ENCODE measurements at regions not wholly inside any gene's neighbourhood (a gene's known extent, or its start where the extent isn't known, plus 50 kb on each side); places are given as distances from the start of the nearest gene placed in this dataset.

- TF ChIP-seq PBX2 (CRISPR knock-in tag; IDR thresholded peaks at IDR 0.05) = no peak
- no peak for TF ChIP-seq ZNF234 (CRISPR knock-in tag; conservative IDR thresholded peaks at IDR 0.05)
- TF ChIP-seq SALL1 (CRISPR knock-in tag; IDR thresholded peaks at IDR 0.05) = no peak
- TF ChIP-seq ZBTB42 (CRISPR knock-in tag; IDR thresholded peaks at IDR 0.05) = no peak
- no peak for TF ChIP-seq ZNF678 (CRISPR knock-in tag; IDR thresholded peaks at IDR 0.05)
- no peak for TF ChIP-seq EED (CRISPR knock-in tag; IDR thresholded peaks at IDR 0.05)
- TF ChIP-seq ZBTB46 (CRISPR knock-in tag; IDR thresholded peaks at IDR 0.05; ENCODE audit: borderline replicate concordance) = no peak
- no peak for TF ChIP-seq ZNF335 (CRISPR knock-in tag; IDR thresholded peaks at IDR 0.05)
- no peak for TF ChIP-seq ATF2 (CRISPR knock-in tag; IDR thresholded peaks at IDR 0.05)
- TF ChIP-seq ZNF17 (CRISPR knock-in tag; IDR thresholded peaks at IDR 0.05) = no peak
- TF ChIP-seq ZNF503 (CRISPR knock-in tag; IDR thresholded peaks at IDR 0.05) = no peak
- TF ChIP-seq BRCA1 (CRISPR knock-in tag; IDR thresholded peaks at IDR 0.05) = no peak
- no peak for TF ChIP-seq PAX8 (CRISPR knock-in tag; IDR thresholded peaks at IDR 0.05; ENCODE audit: borderline replicate concordance)
- TF ChIP-seq REXO4 (CRISPR knock-in tag; IDR thresholded peaks at IDR 0.05; ENCODE audit: borderline replicate concordance) = no peak
- no peak for TF ChIP-seq ARNTL (CRISPR knock-in tag; IDR thresholded peaks at IDR 0.05)
- no peak for TF ChIP-seq ZSCAN31 (CRISPR knock-in tag; IDR thresholded peaks at IDR 0.05; ENCODE audit: low read depth)
- no peak for TF ChIP-seq ZNF549 (CRISPR knock-in tag; IDR thresholded peaks at IDR 0.05)
- TF ChIP-seq XBP1 (CRISPR knock-in tag; IDR thresholded peaks at IDR 0.05) = no peak
- TF ChIP-seq ZFP90 (CRISPR knock-in tag; IDR thresholded peaks at IDR 0.05; ENCODE audit: borderline replicate concordance) = no peak
- no peak for TF ChIP-seq MTF1 (CRISPR knock-in tag; IDR thresholded peaks at IDR 0.05)
- H4K20me1 ChIP-seq (ENCODE audit: insufficient read depth, low read length) = no peaks in the 10 kb centered on the region; the same call in 1 of the 2 replicates
- H2AFZ ChIP-seq (ENCODE audit: low read length) = no peak overlapping the region
- H3K4me3 ChIP-seq (replicated peaks in 1 of 3; ENCODE audit: insufficient read depth in 1 of 3, low read depth in 2 of 3, low read length in 3 of 3) = no peak overlapping the region
- DNase-seq (ENCODE audit: low spot score) (no peak), ATAC-seq (no peak), FAIRE-seq (no peak)
- in situ Hi-C loops (cut with HindIII; ENCODE audit: extremely low pct_ligation_motif_present, low pct_unique_long_range_greater_than_20kb) (no loop called here), intact Hi-C loops (cut with micrococcal nuclease; ENCODE audit: unreplicated experiment) (no loop called here)
- 55% methylated on average over 7 of the region's 7 CpGs for WGBS (ENCODE audit: low lambda C conversion rate)
- H3K4me1 ChIP-seq (ENCODE audit: insufficient read depth, low read length) = no peaks in the 10 kb centered on the region
- H3K27me3 ChIP-seq (ENCODE audit: control insufficient read depth in 1 of 2, insufficient read depth in 2 of 2, low read length in 2 of 2) = peaks cover 4 to 42% of the 10 kb centered on the region in 2 experiments; a peak in 4 of 5 replicates
- H3K9ac ChIP-seq (ENCODE audit: insufficient read depth, low read depth, low read length) = no peak overlapping the region
- ChIA-PET CTCF (ENCODE audit: low intra/inter-chr PET ratio, low total read pairs) (no interaction called here), POLR2A (interaction anchor here (1.2 kb wide), 1 partner anchor 8 kb away, joined by 3 read pairs; no protein-coding TSS in a partner anchor)
- no TSS peak for BruUV-seq (replicated peaks)
- H3K9me3 ChIP-seq (ENCODE audit: low read length) = no peaks in the 10 kb centered on the region
- H3K79me2 ChIP-seq (ENCODE audit: insufficient read depth, low read length) = no peaks in the 10 kb centered on the region
- H3K36me3 ChIP-seq (replicated peaks in 1 of 2; ENCODE audit: control insufficient read depth in 1 of 2, insufficient read depth in 2 of 2, low read length in 2 of 2) = no peaks in the 10 kb centered on the region
- H3K4me2 ChIP-seq (ENCODE audit: low read depth, low read length) = no peak overlapping the region
- H3K27ac ChIP-seq (ENCODE audit: extremely low read length, insufficient read depth, low read length) = no peak overlapping the region
These were observed 58.9 kb upstream of the SHH start for GRCh38 chr7:155871211-155871610.

Data from HepG2 (cell line).